ENCODE measurements at regions not wholly inside any gene's neighbourhood (a gene's known extent, or its start where the extent isn't known, plus 50 kb on each side); places are given as distances from the start of the nearest gene placed in this dataset.

DNA sequence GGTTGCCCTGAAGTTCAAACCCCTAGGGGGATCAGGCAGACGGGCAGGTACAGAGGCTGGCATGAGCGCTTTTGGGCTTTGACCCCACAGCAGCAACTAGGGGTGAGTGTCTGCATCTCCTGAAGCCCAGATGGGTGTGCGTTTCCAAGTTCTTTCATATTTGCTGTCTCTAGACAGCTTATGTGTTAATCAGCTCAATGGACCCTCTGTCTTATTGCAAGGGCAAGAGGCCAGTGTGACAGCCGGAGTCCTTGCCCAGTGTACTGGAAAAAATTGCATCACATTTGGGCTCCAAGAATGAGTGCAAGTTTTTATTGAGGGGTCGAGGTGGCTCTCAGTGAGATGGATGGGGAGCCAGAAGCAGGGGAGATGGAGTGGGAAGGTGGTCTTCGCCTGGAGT, 1863.7 kb upstream of the RAG2 start:
- Histone ChIP-seq H3K9me3 (ENCODE audit: control insufficient read depth, low read length) (no peaks in the 10 kb centered on the region), H3K36me3 (ENCODE audit: control insufficient read depth, insufficient read depth, low read length) (no peaks in the 10 kb centered on the region), H3K27ac (ENCODE audit: low read depth, low read length, severe bottlenecking) (no peak overlapping the region), H3K4me1 (ENCODE audit: control insufficient read depth, insufficient read depth, low read length, poor library complexity, severe bottlenecking) (no peaks in the 10 kb centered on the region), H3K4me3 (ENCODE audit: extremely low read depth, insufficient read depth, low read length, poor library complexity, severe bottlenecking) (no peak overlapping the region)
- 95 to 97% methylated on average over 3 to 5 of the region's 6 CpGs for WGBS, 2 experiments (ENCODE audit: insufficient coverage in 2 of 2)

DNA sequence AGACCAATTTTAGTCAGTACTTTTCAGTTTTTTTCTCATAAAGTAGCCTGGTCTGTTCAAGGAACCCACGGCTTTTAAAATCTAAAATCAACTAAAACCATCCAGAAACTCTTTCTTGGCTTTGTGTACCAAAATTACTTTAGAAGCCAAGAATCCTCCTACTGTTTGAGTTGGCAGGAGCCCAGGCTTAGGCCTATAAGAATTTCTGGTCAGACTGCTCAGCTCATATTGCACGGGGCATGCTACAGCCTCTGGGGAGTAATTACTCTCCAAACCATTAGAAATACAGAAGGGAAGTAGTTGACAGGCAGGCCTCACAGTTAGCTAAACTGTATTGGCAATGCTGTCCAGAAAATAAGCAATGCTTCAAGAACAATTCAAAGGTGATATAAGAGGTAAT, 1862.9 kb upstream of the RAG2 start:
- Histone ChIP-seq H3K9me3 (ENCODE audit: control insufficient read depth, low read length) (no peaks in the 10 kb centered on the region), H3K4me3 (ENCODE audit: extremely low read depth, insufficient read depth, low read length, poor library complexity, severe bottlenecking) (no peak overlapping the region), H3K27ac (ENCODE audit: low read depth, low read length, severe bottlenecking) (no peak overlapping the region), H3K4me1 (ENCODE audit: control insufficient read depth, insufficient read depth, low read length, poor library complexity, severe bottlenecking) (no peaks in the 10 kb centered on the region), H3K36me3 (ENCODE audit: control insufficient read depth, insufficient read depth, low read length) (no peaks in the 10 kb centered on the region)
- WGBS, 2 experiments (ENCODE audit: insufficient coverage in 2 of 2) = 83 to 86% methylated on average over 1 of the region's 2 CpGs

DNA sequence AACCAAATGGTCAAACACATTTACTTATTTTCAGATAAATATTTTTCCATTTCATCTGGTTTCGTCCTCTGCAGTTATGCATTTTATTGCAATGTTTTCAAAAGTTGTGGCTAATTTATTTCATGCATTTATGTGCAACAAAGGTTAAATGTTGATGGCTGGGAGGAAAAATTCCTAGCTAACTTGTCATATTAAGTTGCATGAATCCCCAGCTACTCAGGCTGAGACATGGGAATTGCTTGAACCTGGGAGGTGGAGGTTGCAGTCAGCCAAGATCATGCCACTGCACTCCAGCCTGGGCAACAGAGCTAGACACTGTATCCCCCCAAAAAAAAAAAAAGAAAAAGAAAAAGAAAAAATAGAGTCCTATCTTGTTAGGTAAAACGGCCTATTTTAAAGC, 1862.4 kb upstream of the RAG2 start:
- Histone ChIP-seq H3K36me3 (ENCODE audit: control insufficient read depth, insufficient read depth, low read length) (no peaks in the 10 kb centered on the region), H3K9me3 (ENCODE audit: control insufficient read depth, low read length) (no peaks in the 10 kb centered on the region), H3K4me1 (ENCODE audit: control insufficient read depth, insufficient read depth, low read length, poor library complexity, severe bottlenecking) (no peaks in the 10 kb centered on the region), H3K27ac (ENCODE audit: low read depth, low read length, severe bottlenecking) (no peak overlapping the region), H3K4me3 (ENCODE audit: extremely low read depth, insufficient read depth, low read length, poor library complexity, severe bottlenecking) (no peak overlapping the region)
- WGBS, 2 experiments (ENCODE audit: insufficient coverage in 2 of 2) = 100% methylated on average over 1 to 2 of the region's 2 CpGs

DNA sequence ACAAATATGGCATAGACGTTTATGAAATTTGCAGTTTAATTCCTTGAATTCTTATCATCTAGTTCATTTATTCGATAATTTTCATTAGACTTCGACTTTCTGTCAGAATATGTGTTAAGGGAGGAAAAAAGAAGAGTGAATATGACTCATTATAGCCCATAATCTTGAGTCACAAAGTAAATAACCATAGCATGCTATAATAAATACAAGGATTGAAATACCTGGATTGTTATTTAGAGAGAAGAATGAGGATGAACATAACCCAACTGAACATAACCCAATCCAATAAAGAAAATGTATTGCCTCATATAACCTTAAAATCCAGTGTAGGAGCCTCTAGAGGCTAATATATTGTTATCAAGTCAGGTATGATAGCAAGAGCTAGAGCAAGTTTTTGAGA, 1858.3 kb upstream of the RAG2 start:
- H3K9me3 ChIP-seq (ENCODE audit: control insufficient read depth, low read length) = no peaks in the 10 kb centered on the region
- H3K36me3 ChIP-seq (ENCODE audit: control insufficient read depth, insufficient read depth, low read length) = no peaks in the 10 kb centered on the region
- no peak overlapping the region for H3K4me3 ChIP-seq (ENCODE audit: extremely low read depth, insufficient read depth, low read length, poor library complexity, severe bottlenecking)
- no peak overlapping the region for H3K27ac ChIP-seq (ENCODE audit: low read depth, low read length, severe bottlenecking)
- 60% methylated on average over 1 of the region's 3 CpGs; no CpG with 5 or more reads in 1 of the 2 experiments for WGBS, 2 experiments (ENCODE audit: insufficient coverage in 2 of 2)
- H3K4me1 ChIP-seq (ENCODE audit: control insufficient read depth, insufficient read depth, low read length, poor library complexity, severe bottlenecking) = no peaks in the 10 kb centered on the region

DNA sequence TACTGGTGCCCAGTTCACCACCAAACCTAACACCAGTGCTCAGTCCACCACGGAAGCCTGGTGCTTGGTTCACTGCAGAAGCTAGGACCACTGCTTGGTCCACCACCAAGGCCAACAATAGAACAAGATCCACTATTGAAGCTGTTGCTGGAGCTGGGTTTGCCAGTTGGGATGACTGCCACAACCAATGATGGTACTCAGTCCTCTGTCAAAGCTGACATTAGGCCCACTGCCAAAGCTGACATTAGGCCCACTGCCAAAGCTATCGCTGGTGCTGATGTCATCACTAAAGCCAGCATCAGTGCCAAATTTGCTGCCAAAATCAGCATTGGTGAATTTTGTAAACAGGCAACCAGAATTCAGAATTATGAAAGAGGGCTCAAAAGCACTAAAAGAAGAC, 1850.2 kb upstream of the RAG2 start:
- 100% methylated on average over 1 to 2 of the region's 2 CpGs for WGBS, 2 experiments (ENCODE audit: insufficient coverage in 2 of 2)
- Histone ChIP-seq H3K27ac (ENCODE audit: low read depth, low read length, severe bottlenecking) (no peak overlapping the region), H3K4me3 (ENCODE audit: extremely low read depth, insufficient read depth, low read length, poor library complexity, severe bottlenecking) (no peak overlapping the region), H3K36me3 (ENCODE audit: control insufficient read depth, insufficient read depth, low read length) (no peaks in the 10 kb centered on the region), H3K4me1 (ENCODE audit: control insufficient read depth, insufficient read depth, low read length, poor library complexity, severe bottlenecking) (no peaks in the 10 kb centered on the region), H3K9me3 (ENCODE audit: control insufficient read depth, low read length) (no peaks in the 10 kb centered on the region)

DNA sequence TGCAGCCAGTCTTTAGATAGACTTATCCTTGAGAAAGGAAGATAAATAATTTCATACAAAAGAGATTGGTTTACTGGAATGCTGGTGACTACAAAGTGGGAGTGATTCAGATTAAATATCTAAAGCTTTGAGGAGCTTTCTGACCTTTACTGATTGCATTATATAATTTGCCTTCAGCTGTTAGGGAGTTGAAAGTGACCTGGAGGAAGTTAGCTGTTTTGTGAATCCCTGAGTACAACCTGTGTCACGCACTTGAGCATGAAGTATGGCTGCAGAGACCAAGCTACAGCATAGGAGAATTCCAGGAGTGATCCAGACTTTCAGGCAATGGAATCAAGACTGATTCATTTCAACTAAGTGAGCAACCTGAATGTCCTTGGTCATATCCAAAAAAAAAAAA, 1848.3 kb upstream of the RAG2 start:
- no peaks in the 10 kb centered on the region for H3K4me1 ChIP-seq (ENCODE audit: control insufficient read depth, insufficient read depth, low read length, poor library complexity, severe bottlenecking)
- H3K9me3 ChIP-seq (ENCODE audit: control insufficient read depth, low read length) = no peaks in the 10 kb centered on the region
- H3K4me3 ChIP-seq (ENCODE audit: extremely low read depth, insufficient read depth, low read length, poor library complexity, severe bottlenecking) = no peak overlapping the region
- H3K27ac ChIP-seq (ENCODE audit: low read depth, low read length, severe bottlenecking) = no peak overlapping the region
- WGBS, 2 experiments (ENCODE audit: insufficient coverage in 2 of 2) = 100% methylated on average over 1 of the region's 1 CpG
- H3K36me3 ChIP-seq (ENCODE audit: control insufficient read depth, insufficient read depth, low read length) = no peaks in the 10 kb centered on the region

DNA sequence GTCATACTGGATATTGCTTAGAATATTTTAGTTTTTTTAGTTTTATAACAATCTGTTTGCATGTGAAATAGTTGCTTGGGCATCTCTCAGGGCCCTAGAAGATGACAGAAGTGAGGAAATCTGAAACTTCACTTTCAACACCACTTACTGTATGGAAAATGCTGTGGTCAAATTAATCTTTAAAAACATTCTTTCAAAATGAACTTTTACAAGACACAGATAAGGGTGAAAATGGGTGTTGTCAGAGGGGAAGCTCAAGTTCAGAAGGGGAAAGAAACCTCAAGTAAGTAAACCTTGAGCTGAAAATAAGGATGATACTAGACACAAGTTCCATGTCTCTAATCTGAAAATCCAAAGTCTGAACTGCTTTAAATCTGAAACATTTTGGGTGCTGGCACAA, 1840.1 kb upstream of the RAG2 start:
- Histone ChIP-seq H3K27ac (ENCODE audit: low read depth, low read length, severe bottlenecking) (no peak overlapping the region), H3K4me1 (ENCODE audit: control insufficient read depth, insufficient read depth, low read length, poor library complexity, severe bottlenecking) (no peaks in the 10 kb centered on the region), H3K9me3 (ENCODE audit: control insufficient read depth, low read length) (no peaks in the 10 kb centered on the region), H3K36me3 (ENCODE audit: control insufficient read depth, insufficient read depth, low read length) (no peaks in the 10 kb centered on the region), H3K4me3 (ENCODE audit: extremely low read depth, insufficient read depth, low read length, poor library complexity, severe bottlenecking) (no peak overlapping the region)

DNA sequence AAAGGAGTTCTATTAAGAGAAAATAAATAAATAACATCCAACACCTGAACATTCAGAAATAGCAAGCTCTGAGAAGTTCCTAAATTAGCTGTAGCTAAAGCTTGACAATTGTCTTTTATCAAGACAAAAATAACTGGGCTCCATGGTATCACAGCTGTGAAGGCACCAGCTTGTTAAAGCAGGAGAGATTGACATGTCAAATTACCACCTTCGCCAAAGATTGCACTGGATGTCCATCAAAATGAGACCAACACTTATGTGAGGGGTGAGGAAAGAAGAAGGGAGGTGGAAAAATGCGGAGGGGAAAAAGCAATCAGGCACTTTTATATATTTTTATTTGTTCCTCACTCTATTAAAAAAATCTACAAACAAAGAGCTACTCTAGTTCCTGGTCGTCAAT, 1827.5 kb upstream of the RAG2 start:
- Histone ChIP-seq H3K4me1 (ENCODE audit: control insufficient read depth, insufficient read depth, low read length, poor library complexity, severe bottlenecking) (no peaks in the 10 kb centered on the region), H3K36me3 (ENCODE audit: control insufficient read depth, insufficient read depth, low read length) (no peaks in the 10 kb centered on the region), H3K27ac (ENCODE audit: low read depth, low read length, severe bottlenecking) (no peak overlapping the region), H3K9me3 (ENCODE audit: control insufficient read depth, low read length) (no peaks in the 10 kb centered on the region), H3K4me3 (ENCODE audit: extremely low read depth, insufficient read depth, low read length, poor library complexity, severe bottlenecking) (no peak overlapping the region)
- no CpG with 5 or more reads among the region's 3 CpGs for WGBS, 2 experiments (ENCODE audit: insufficient coverage in 2 of 2)

DNA sequence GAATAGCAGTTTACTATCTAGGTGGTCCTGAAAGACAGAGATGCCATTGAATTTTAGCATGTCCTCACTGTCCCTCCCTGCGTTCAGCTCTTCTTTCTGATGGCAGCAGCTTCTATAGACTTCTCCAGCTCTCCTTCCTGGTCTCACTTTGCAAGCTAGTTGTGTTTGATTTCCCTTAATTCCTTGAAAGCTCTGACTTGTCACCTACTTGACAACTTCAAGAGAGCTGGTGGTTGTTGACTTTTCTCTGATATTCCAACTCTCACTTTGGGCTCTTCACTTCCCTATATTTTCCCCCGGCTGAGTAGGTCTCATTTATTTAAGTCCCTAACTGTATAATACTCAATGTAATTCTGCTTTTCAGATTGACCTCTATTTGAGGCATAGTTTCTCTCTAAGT, 1825.0 kb upstream of the RAG2 start:
- Histone ChIP-seq H3K9me3 (ENCODE audit: control insufficient read depth, low read length) (no peaks in the 10 kb centered on the region), H3K4me3 (ENCODE audit: extremely low read depth, insufficient read depth, low read length, poor library complexity, severe bottlenecking) (no peak overlapping the region), H3K4me1 (ENCODE audit: control insufficient read depth, insufficient read depth, low read length, poor library complexity, severe bottlenecking) (no peaks in the 10 kb centered on the region), H3K27ac (ENCODE audit: low read depth, low read length, severe bottlenecking) (no peak overlapping the region), H3K36me3 (ENCODE audit: control insufficient read depth, insufficient read depth, low read length) (no peaks in the 10 kb centered on the region)
- 75 to 100% methylated on average over 1 of the region's 2 CpGs for WGBS, 2 experiments (ENCODE audit: insufficient coverage in 2 of 2)

DNA sequence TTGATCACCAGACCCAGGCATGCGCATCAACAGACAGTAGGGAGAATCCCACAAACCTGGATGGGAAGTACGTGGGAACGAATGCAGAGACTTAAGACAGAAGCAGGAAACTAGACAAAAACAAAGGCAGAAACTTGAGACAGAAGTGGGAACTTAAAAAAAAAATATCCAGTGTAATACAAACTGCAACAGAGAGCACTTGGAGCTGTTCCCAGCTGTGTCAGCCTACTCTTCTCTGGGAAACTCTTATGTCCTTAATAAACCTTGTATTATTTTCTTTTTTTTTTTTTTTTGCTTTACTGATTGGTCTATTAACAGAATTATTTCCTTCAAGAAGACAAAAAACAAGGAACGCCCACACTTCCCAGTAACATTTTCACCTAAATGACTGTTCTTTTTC, 1818.1 kb upstream of the RAG2 start:
- Histone ChIP-seq H3K9me3 (ENCODE audit: control insufficient read depth, low read length) (no peaks in the 10 kb centered on the region), H3K4me3 (ENCODE audit: extremely low read depth, insufficient read depth, low read length, poor library complexity, severe bottlenecking) (no peak overlapping the region), H3K36me3 (ENCODE audit: control insufficient read depth, insufficient read depth, low read length) (no peaks in the 10 kb centered on the region), H3K4me1 (ENCODE audit: control insufficient read depth, insufficient read depth, low read length, poor library complexity, severe bottlenecking) (no peaks in the 10 kb centered on the region), H3K27ac (ENCODE audit: low read depth, low read length, severe bottlenecking) (no peak overlapping the region)
- WGBS, 2 experiments (ENCODE audit: insufficient coverage in 2 of 2) = 90 to 96% methylated on average over 2 to 4 of the region's 4 CpGs

DNA sequence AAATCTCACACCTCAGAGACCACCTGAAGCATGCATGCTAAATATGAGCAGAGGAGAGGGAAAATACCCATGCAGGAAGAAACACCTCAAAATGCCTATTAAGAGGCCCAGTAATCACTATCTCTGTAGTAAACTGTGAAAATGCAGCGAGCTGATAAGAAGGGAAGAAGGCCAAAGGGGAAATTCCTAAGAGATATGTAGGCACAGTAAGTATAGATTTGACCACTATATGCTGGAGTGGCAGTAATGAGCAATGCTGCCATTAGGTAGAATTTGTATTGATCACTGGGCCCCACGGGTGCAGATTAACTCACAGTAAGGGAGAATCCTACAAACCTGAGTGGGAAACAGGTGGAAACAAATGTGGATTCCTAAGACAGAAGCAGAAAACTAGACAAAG, 1813.1 kb upstream of the RAG2 start:
- Histone ChIP-seq H3K4me1 (ENCODE audit: control insufficient read depth, insufficient read depth, low read length, poor library complexity, severe bottlenecking) (peaks cover 6% of the 10 kb centered on the region), H3K9me3 (ENCODE audit: control insufficient read depth, low read length) (no peaks in the 10 kb centered on the region), H3K27ac (ENCODE audit: low read depth, low read length, severe bottlenecking) (no peak overlapping the region), H3K4me3 (ENCODE audit: extremely low read depth, insufficient read depth, low read length, poor library complexity, severe bottlenecking) (no peak overlapping the region), H3K36me3 (ENCODE audit: control insufficient read depth, insufficient read depth, low read length) (no peaks in the 10 kb centered on the region)
- 71 to 91% methylated on average over 1 to 2 of the region's 2 CpGs for WGBS, 2 experiments (ENCODE audit: insufficient coverage in 2 of 2)

DNA sequence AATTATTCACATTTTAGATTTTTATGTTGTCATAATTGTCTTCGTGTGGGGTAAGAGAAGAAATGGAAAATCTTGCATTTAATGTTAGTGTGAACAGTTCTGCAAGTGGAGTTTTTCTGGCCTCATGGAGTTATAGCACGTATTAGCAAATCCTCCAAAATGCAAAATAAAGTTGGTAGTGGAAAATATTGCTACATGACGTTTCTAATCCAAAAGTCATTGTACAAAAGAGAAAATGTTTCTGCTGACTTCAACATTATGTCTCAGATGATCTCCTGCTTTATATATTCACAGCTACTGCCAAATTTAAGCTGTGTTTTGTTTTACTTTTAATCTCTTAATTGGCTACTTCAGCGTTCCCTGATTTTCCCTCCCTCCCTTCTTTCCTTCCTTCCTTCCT, 1804.0 kb upstream of the RAG2 start:
- no peaks in the 10 kb centered on the region for H3K36me3 ChIP-seq (ENCODE audit: control insufficient read depth, insufficient read depth, low read length)
- H3K4me1 ChIP-seq (ENCODE audit: control insufficient read depth, insufficient read depth, low read length, poor library complexity, severe bottlenecking) = no peaks in the 10 kb centered on the region
- no peak overlapping the region for H3K4me3 ChIP-seq (ENCODE audit: extremely low read depth, insufficient read depth, low read length, poor library complexity, severe bottlenecking)
- H3K27ac ChIP-seq (ENCODE audit: low read depth, low read length, severe bottlenecking) = no peak overlapping the region
- H3K9me3 ChIP-seq (ENCODE audit: control insufficient read depth, low read length) = no peaks in the 10 kb centered on the region
- 83 to 92% methylated on average over 2 to 3 of the region's 4 CpGs for WGBS, 2 experiments (ENCODE audit: insufficient coverage in 2 of 2)
